Activated naive CD4-positive, alpha-beta T cell treated with anti-CD3 and anti-CD28 coated beads for 36 hours (primary cell): ENCODE measurements at regions not wholly inside any gene's neighbourhood (a gene's known extent, or its start where the extent isn't known, plus 50 kb on each side); places are given as distances from the start of the nearest gene placed in this dataset.
"Not testable (repeated sequence)": the region's sequence is repeated elsewhere in the genome, so short reads cannot be mapped to it uniquely, and the experiment has no call there.

ENCODE experiments used
- CTCF ChIA-PET: fragments of 350-600 bp; sonication (Branson Sonifier 250); formaldehyde crosslinking; loops from one replicate; lab custom pipeline; 2021; ENCODE audit warnings: antibody characterized with exemption; lab: Charles Lee
- DNase-seq: peaks from one replicate; pipeline ENCODE4 v3.0.0-alpha.2; 2020
- H3K27ac Mint-ChIP-seq: one replicate; pipeline ENCODE4 v1.8.0; 2021; ENCODE audit warnings: mild to moderate bottlenecking, mixed read lengths
- H3K27me3 Mint-ChIP-seq: one replicate; pipeline ENCODE4 v1.8.0; 2021; ENCODE audit warnings: low read depth, mixed read lengths
- H3K36me3 Mint-ChIP-seq: one replicate; pipeline ENCODE4 v1.8.0; 2021; ENCODE audit warnings: low read depth, mixed read lengths
- H3K4me1 Mint-ChIP-seq: one replicate; pipeline ENCODE4 v1.8.0; 2021; ENCODE audit warnings: low read depth, mixed read lengths
- H3K4me3 Mint-ChIP-seq: one replicate; pipeline ENCODE4 v1.8.0; 2021; ENCODE audit warnings: mild to moderate bottlenecking, moderate library complexity, mixed read lengths
- H3K9me3 Mint-ChIP-seq: one replicate; pipeline ENCODE4 v1.8.0; 2021; ENCODE audit warnings: mixed read lengths
- intact Hi-C: fragments of 100-400 bp; cut with micrococcal nuclease; formaldehyde crosslinking; loops from one replicate; pipeline ENCODE4 v1.15.1; 2023

- peaks cover 1% of the 10 kb centered on the region for H3K36me3 Mint-ChIP-seq
- no peaks in the 10 kb centered on the region for H3K4me1 Mint-ChIP-seq
- H3K4me3 Mint-ChIP-seq = no peak overlapping the region
- no peak for DNase-seq
- no peak overlapping the region for H3K27ac Mint-ChIP-seq
- peaks cover 11% of the 10 kb centered on the region for H3K9me3 Mint-ChIP-seq
- CTCF ChIA-PET = no interaction called here
- no peaks in the 10 kb centered on the region for H3K27me3 Mint-ChIP-seq
- intact Hi-C loops = no loop called here
These were observed 1218.9 kb downstream of the ROBO2 start for GRCh38 chr3:78258798-78259197.

DNA sequence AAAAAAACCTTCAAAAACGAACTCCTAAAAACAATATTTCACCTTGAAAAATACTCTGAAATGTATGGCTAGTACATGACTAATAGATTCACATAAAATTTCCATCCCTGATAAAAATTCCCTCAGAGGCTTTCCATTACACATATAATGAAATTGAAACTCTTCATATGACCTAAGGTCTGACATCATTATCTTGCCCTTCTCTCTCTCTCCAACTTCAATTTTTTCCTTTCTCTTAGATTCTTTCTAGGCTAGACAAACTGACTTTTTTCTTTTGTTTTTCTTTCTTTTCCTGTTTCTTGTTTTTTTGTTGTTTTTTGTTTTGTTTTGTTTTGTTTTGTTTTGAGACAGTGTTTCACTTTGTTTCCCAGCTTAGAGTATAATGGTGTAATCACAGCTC, 1220.5 kb downstream of the ROBO2 start:
- Mint-ChIP-seq H3K4me1 (no peaks in the 10 kb centered on the region), H3K27me3 (no peaks in the 10 kb centered on the region), H3K4me3 (no peak overlapping the region), H3K27ac (no peak overlapping the region), H3K36me3 (peaks cover 1% of the 10 kb centered on the region), H3K9me3 (peaks cover 22% of the 10 kb centered on the region)
- intact Hi-C loops = no loop called here
- DNase-seq = no peak
- CTCF ChIA-PET = no interaction called here

DNA sequence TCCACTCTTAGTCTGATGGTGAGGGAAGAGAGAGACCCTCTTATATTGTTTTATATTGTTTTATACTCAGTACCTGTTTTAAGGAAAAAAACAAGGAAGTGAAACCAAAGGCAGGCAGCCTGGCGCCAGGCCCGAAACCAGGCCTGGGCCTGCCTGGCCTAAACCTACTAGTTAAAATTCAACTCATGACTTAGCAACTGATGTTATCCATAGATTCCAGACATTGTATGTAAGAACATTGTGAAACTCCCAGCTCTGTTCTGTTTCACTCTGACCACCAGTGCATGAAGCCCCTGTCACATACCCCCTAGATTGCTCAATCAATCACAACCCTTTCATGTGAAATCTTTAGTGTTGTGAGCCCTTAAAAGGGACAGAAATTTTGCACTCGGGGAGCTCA, 1226.7 kb downstream of the ROBO2 start:
- H3K4me1 Mint-ChIP-seq, H3K27ac Mint-ChIP-seq, DNase-seq, intact Hi-C loops, CTCF ChIA-PET, H3K36me3 Mint-ChIP-seq, H3K4me3 Mint-ChIP-seq, H3K27me3 Mint-ChIP-seq: not testable (repeated sequence)
- peaks cover 24% of the 10 kb centered on the region for H3K9me3 Mint-ChIP-seq

DNA sequence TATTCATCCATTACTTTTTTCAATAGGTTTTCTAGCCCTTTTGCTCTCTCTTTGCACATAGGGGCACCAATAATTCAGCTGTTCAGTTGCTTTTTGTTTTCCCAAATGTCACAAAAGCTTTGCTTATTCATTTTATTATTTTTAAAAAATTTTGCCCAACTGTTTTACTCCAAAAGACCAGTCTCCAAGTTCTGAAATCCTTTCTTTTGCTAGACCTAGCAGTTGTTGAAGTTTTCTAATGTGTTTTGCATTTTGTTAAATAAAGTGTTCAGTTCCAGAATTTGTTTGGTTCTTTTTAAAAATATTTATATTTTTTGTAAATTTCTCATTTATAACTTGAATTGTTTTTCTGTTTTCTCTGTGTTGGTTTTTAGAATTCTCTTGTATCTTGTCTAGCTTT, 1227.3 kb downstream of the ROBO2 start:
- intact Hi-C loops = no loop called here
- DNase-seq = no peak
- CTCF ChIA-PET = no interaction called here
- Mint-ChIP-seq H3K4me3 (no peak overlapping the region), H3K9me3 (peaks cover 24% of the 10 kb centered on the region), H3K27ac (no peak overlapping the region), H3K27me3 (no peaks in the 10 kb centered on the region), H3K4me1 (no peaks in the 10 kb centered on the region), H3K36me3 (no peaks in the 10 kb centered on the region)

GRCh38 chr3:78268087-78268486, 1228.2 kb downstream of the ROBO2 start:
- no peaks in the 10 kb centered on the region for H3K36me3 Mint-ChIP-seq
- no peak overlapping the region for H3K4me3 Mint-ChIP-seq
- peaks cover 22% of the 10 kb centered on the region for H3K9me3 Mint-ChIP-seq
- no peak overlapping the region for H3K27ac Mint-ChIP-seq
- H3K4me1 Mint-ChIP-seq = no peaks in the 10 kb centered on the region
- intact Hi-C loops = no loop called here
- CTCF ChIA-PET = no interaction called here
- no peak for DNase-seq
- no peaks in the 10 kb centered on the region for H3K27me3 Mint-ChIP-seq

DNA sequence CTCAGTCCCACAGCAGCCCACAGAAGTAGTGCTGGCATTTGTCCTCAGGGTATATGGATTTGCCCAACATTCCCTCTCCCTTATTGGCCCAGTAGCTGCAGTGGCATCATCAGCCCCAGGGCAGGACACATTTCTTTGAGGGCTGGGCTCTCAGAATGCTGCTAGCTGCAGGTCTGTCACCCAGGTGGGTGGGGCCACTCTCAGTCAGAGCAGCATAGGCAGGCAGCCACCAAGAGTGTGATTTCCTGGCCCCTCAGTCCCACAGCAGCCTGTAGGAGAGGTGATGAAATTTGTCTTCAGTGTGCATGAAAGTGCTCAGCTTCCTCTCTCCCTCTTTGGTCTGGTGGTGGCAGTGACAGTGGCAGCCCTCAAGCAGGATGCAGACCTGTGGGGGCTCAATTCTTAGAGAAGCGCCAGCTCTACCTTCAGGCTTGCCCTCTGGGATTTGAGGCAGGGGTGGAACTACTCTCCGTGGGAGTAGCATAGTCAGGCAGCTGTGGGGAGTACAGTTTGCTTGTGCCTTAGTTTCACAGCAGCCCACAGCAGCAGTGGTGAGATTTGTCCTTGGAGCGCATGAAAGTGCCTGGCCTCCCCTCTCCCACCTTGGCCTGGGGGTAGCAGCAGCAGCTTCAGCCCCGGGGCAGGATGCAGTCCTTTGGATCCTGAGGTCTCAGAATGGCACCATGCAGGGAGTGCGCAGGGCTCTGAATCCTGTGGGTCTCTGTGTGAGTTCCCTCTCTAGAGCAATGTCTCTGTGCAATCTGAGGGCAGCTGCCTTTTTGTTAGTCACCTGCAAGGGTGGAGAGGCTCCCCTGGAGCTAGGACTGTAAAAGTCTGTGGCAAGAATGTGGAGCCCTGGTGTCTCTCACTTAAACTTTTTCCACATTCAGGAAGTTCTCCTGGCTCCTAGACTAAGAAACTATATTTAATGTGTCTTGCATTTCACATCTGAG, 1229.1 kb downstream of the ROBO2 start:
- no peak overlapping the region for H3K4me3 Mint-ChIP-seq
- H3K4me1 Mint-ChIP-seq = no peaks in the 10 kb centered on the region
- H3K9me3 Mint-ChIP-seq = peaks cover 21% of the 10 kb centered on the region
- H3K27me3 Mint-ChIP-seq = no peaks in the 10 kb centered on the region
- intact Hi-C loops = no loop called here
- no peaks in the 10 kb centered on the region for H3K36me3 Mint-ChIP-seq
- H3K27ac Mint-ChIP-seq = no peak overlapping the region
- no peak for DNase-seq
- CTCF ChIA-PET = no interaction called here

DNA sequence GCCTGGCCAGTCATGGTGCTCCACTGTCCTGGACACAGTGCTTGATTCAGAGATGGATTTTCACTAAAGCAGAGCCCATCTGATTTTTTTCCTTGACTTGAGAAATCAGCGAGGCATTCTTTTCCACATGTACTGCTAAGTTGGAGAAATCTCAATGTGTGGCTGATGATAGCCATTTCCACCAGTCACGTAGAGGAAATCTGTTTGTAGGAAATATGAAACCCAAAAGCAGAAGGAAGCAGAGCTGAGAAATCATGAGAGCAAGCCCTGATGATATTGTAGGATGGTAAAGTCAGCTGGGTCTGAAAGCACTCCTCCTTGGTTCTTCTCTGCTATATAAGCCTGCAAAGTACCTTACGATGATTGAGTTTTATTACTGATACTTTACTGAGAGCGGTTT, 1233.4 kb downstream of the ROBO2 start:
- H3K4me1 Mint-ChIP-seq = no peaks in the 10 kb centered on the region
- H3K27me3 Mint-ChIP-seq = no peaks in the 10 kb centered on the region
- peaks cover 4% of the 10 kb centered on the region for H3K9me3 Mint-ChIP-seq
- no peak overlapping the region for H3K27ac Mint-ChIP-seq
- intact Hi-C loops = no loop called here
- H3K36me3 Mint-ChIP-seq = no peaks in the 10 kb centered on the region
- no peak overlapping the region for H3K4me3 Mint-ChIP-seq
- CTCF ChIA-PET = no interaction called here
- DNase-seq = no peak

- Mint-ChIP-seq H3K4me1 (no peaks in the 10 kb centered on the region), H3K9me3 (peaks cover 5% of the 10 kb centered on the region), H3K36me3 (no peaks in the 10 kb centered on the region), H3K4me3 (no peak overlapping the region), H3K27me3 (no peaks in the 10 kb centered on the region), H3K27ac (no peak overlapping the region)
- no peak for DNase-seq
- CTCF ChIA-PET = interaction anchor here (0.6 kb wide), 1 partner anchor 392 kb away, joined by 5 read pairs; no protein-coding TSS in a partner anchor
- intact Hi-C loops = no loop called here
These were observed 1234.7 kb downstream of the ROBO2 start for GRCh38 chr3:78274475-78275065.

DNA sequence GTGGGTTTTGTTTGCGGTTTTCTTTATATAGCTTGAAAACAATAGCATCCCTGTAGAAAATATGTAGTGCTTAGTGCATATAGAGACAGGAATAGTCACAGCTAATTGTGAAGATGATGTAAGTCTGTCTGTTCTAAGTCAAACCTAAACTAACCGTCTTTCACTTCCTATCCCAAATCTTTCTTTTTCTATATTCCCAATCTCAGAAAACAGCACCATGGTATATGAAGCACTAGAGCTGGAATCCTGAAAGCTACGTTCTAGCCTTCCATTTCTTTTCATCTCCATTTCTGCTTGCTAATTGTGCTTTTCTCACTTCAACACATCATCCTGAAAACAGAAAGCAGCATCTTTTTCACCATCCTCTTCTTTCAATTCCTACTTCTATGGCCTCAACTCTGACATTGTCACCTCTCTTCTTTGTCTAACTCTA, 1235.5 kb downstream of the ROBO2 start:
- H3K4me1 Mint-ChIP-seq = no peaks in the 10 kb centered on the region
- intact Hi-C loops = no loop called here
- no peak overlapping the region for H3K27ac Mint-ChIP-seq
- CTCF ChIA-PET = no interaction called here
- peaks cover 7% of the 10 kb centered on the region for H3K9me3 Mint-ChIP-seq
- H3K36me3 Mint-ChIP-seq = no peaks in the 10 kb centered on the region
- no peak for DNase-seq
- no peaks in the 10 kb centered on the region for H3K27me3 Mint-ChIP-seq
- H3K4me3 Mint-ChIP-seq = no peak overlapping the region

- Mint-ChIP-seq H3K36me3 (no peaks in the 10 kb centered on the region), H3K9me3 (peaks cover 11% of the 10 kb centered on the region), H3K27ac (no peak overlapping the region), H3K4me1 (no peaks in the 10 kb centered on the region), H3K27me3 (no peaks in the 10 kb centered on the region), H3K4me3 (no peak overlapping the region)
- CTCF ChIA-PET = no interaction called here
- no peak for DNase-seq
- intact Hi-C loops = no loop called here
These were observed 1237.3 kb downstream of the ROBO2 start for GRCh38 chr3:78277220-78277619.

- Mint-ChIP-seq H3K27ac (no peak overlapping the region), H3K27me3 (no peaks in the 10 kb centered on the region), H3K4me3 (no peak overlapping the region), H3K4me1 (no peaks in the 10 kb centered on the region), H3K9me3 (peaks cover 11% of the 10 kb centered on the region), H3K36me3 (no peaks in the 10 kb centered on the region)
- DNase-seq = no peak
- intact Hi-C loops = no loop called here
- CTCF ChIA-PET = interaction anchor here (0.6 kb wide), 1 partner anchor 1098 kb away, joined by 3 read pairs; no protein-coding TSS in a partner anchor
These were observed 1237.9 kb downstream of the ROBO2 start for GRCh38 chr3:78277801-78278200.

GRCh38 chr3:78279091-78279490, 1239.2 kb downstream of the ROBO2 start:
- Mint-ChIP-seq H3K4me1 (no peaks in the 10 kb centered on the region), H3K4me3 (no peak overlapping the region), H3K27ac (no peak overlapping the region), H3K9me3 (peaks cover 11% of the 10 kb centered on the region), H3K36me3 (no peaks in the 10 kb centered on the region), H3K27me3 (no peaks in the 10 kb centered on the region)
- intact Hi-C loops = no loop called here
- CTCF ChIA-PET = no interaction called here
- no peak for DNase-seq

DNA sequence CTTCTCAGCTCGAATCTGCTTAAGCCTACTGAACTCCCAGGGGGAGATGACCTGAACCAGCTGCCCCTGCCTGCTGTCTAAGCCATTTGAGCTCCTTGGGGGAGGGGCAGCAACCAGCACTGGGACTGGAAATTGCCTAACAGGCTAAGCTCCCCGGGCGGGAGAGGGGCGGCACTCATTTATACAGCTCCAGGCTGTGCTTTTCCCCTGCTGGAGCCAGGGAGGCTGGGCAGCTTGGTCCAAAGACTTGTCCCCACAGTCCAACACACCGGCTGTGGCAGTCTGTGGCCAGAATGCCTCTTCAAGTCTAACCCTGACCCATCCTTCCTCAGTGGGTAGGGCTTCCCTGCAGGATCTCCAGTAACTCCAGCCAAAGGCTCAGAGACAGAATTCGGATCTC, 1241.5 kb downstream of the ROBO2 start:
- H3K36me3 Mint-ChIP-seq = no peaks in the 10 kb centered on the region

More for the DNA sequence above, 1241.5 kb downstream of the ROBO2 start:
- intact Hi-C loops = no loop called here
- CTCF ChIA-PET = no interaction called here
- Mint-ChIP-seq H3K27ac (no peak overlapping the region), H3K4me1 (no peaks in the 10 kb centered on the region), H3K27me3 (no peaks in the 10 kb centered on the region), H3K4me3 (no peak overlapping the region), H3K9me3 (peaks cover 7% of the 10 kb centered on the region)
- DNase-seq = no peak
